ENCODE measurements at regions not wholly inside any gene's neighbourhood (a gene's known extent, or its start where the extent isn't known, plus 50 kb on each side); places are given as distances from the start of the nearest gene placed in this dataset.
"Not testable (repeated sequence)": the region's sequence is repeated elsewhere in the genome, so short reads cannot be mapped to it uniquely, and the experiment has no call there.

- DNase-seq, result no peak
Observed at GRCh38 chr4:101415962-101416361, 68.6 kb upstream of the PPP3CA start.

- DNase-seq, result no peak
Observed at GRCh38 chr4:101414496-101414895, 67.2 kb upstream of the PPP3CA start.

- DNase-seq, result no peak
Observed at GRCh38 chr4:101411926-101412325, 64.6 kb upstream of the PPP3CA start.

- DNase-seq, result not testable (repeated sequence)
Observed at GRCh38 chr4:101411281-101411910, 64.1 kb upstream of the PPP3CA start.

GRCh38 chr4:101400096-101400495, 52.8 kb upstream of the PPP3CA start:
- DNase-seq, result no peak

GRCh38 chr4:101398807-101399206, 51.5 kb upstream of the PPP3CA start:
- DNase-seq, result no peak

Measured in stimulated activated CD8-positive, alpha-beta memory T cell treated with anti-CD3 and anti-CD28 coated beads, Interleukin-4, amount 100 ng/mL, for 48 hours (primary cell).